ENCODE measurements at regions not wholly inside any gene's neighbourhood (a gene's known extent, or its start where the extent isn't known, plus 50 kb on each side); places are given as distances from the start of the nearest gene placed in this dataset.

DNA sequence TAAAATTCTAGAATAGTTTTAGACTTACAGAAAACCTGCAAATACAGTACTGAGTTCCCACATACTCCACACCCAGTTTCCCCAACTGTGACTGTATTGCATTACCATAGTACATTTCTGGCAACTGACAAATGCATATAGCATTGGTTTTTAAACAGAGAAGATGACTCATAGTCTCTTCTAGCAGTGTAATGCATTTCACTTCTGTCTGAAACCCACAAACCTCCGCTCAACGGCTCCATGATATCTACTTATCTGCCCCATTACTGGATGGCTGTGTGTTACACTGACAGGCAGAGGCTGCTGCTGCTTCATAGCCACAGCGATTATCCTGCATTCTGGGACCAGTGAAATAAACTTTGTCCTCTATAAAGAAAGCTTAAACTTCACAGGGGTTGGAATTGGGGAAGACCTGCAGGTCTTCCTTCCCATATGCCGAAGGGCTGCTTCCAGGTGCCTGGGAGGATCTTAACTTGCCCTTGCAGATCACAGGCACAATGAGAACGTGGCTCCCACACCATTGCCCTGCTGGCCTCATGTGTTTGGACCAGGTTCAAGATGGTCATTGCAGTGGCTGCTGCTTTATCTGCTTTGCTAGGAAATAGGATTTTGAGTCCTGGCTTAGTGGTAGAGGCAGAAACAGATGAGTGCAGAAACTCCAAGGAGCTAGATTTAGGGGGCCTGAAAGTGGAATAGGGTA lies 742.6 kb upstream of the HS6ST1 start:
- DNase-seq = no peak

DNA sequence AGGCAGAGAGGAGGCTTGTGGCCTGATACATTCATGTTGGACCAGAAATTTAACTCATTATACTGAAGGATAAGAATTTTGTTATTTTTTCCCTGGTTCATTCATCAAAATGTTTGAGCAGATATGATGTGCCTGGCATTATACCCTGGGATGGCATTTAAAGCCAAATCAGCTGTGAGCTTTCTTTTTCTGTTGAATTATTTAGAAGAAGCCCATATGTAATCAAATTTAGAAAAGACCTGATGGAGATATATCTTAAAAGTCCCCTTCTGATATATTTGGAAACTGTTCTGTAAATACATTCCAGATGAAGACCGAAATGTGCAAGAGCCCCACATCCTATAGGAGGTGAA lies 743.1 kb upstream of the HS6ST1 start:
- DNase-seq = no peak

GRCh38 chr2:129062146-129062912 lies 743.7 kb upstream of the HS6ST1 start:
- no peak for DNase-seq

DNA sequence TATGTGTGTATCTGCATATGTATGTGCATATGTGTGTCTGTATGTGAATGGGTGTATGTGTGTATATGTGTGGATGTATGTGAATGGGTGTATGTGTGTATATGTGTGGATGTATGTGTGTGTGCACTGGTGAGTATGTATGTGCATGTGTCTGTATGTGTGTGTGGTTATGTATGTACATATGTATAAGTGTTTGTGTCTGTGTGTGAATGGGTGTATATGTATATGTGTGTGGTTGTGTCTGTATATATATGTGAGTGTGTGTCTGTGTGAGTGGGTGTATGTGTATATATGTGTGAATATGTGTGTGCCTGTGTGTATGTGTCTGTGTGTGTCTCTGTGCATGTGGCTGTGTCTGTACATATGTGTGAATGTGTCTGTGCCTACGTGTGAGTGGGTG lies 748.4 kb upstream of the HS6ST1 start:
- DNase-seq = no peak

DNA sequence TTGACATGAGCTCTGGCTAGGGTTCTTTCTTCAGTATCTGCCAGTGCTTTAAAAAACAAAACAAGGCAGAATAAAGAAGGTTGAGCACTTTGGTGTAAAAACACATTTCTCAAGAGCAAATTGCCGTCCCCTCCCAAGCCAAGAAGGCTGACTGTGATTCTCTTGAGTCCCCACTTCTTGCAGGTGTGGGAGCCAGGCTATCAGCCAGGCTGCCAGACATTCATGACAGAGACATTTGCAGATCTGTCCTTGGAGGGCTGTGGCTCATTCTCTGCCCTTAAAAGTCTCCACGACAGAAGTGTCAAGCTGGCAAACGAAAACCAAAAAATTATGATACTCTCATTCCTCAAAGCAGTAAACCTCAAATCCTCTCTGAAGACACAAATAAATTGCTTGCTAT lies 749.3 kb upstream of the HS6ST1 start:
- no peak for DNase-seq

GRCh38 chr2:129068543-129068942 lies 749.9 kb upstream of the HS6ST1 start:
- no peak for DNase-seq

GRCh38 chr2:129069875-129070594 lies 751.4 kb upstream of the HS6ST1 start:
- no peak for DNase-seq

GRCh38 chr2:129070663-129071062 lies 752.0 kb upstream of the HS6ST1 start:
- no peak for DNase-seq

- no peak for DNase-seq
Measured at GRCh38 chr2:129071531-129071930, 752.9 kb upstream of the HS6ST1 start.

DNA sequence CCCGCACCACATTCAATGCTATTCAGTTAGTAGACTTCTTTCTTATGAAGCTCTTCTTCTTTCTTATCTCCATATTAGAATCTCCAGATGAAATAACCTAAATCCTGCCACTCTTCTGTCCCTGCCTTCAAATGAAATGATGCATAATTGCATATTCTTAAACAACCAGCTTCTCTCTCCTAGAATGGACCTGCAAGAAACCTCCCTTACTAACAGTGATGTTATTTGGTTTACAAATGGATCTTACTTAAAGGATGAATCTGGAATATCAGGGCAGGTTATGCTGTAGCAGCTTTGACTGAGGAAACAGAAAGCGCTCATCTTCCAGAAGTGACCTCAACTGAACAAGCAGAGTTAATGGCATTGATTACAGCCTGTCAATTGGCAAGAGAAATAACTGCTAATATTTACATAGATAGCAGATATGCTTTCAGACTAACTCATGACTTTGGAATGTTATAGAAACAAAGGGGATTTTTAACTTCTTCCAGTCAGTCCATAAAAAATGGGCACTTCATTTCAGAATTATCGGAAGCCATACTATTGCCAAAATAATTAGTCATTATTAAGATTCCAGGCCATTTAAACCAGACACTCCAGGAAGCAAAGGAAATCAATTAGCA lies 755.7 kb upstream of the HS6ST1 start:
- DNase-seq = no peak

DNA sequence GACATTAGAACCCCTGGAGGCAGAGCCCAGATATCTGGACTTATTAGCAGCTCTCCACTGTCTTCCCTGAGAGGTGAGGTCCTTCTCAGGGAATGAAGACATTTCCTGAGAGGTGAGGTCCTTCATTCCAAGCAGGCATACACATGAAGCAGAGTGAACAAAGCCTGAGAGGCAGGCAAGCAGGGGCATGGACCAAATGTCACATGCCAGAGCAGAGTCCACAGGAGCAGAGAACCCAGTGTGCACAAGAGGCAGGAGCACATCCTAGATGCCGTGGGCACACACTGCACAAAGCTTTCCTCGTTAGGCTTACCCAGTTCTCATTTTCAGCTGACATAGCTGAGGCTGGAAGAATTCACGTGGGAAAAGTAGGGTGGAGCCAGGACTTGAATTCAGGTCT lies 759.9 kb upstream of the HS6ST1 start:
- no peak for DNase-seq

DNA sequence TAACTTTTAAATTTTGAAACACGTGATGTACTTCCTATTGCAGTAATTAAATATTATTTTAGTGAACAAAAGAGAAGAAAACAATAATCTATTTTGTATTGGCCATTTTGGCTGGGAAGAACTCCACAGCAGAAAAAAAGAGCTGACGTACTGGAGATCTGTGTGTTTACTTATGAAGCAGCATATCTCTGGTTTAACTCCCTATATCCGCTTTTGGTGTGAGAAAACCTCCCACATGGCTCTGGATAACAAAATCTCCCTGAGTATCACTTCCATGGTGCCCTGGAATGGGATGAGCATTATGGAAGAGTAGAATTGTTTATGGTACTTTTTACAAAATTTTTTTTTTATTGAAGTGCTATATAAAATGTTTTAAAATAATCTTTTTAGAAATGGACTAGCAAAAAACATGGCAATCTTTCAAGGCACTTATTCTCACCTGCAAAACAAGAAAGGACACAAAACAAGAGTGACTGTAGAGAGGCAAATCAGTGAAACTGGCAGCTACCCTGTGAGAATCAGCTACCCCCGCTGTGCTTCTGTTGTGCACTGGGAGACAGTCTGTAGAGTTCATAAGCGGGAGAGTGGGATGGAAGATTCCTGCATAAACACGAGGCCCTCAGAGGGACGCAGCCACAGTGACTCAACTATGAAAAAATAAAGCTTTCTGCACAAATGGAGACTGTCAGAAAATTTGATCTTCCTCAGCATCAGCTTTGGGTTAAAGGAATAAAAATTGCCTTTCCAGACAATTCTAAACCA lies 762.2 kb upstream of the HS6ST1 start:
- no peak for DNase-seq

GRCh38 chr2:129085386-129085785 lies 766.7 kb upstream of the HS6ST1 start:
- no peak for DNase-seq

DNA sequence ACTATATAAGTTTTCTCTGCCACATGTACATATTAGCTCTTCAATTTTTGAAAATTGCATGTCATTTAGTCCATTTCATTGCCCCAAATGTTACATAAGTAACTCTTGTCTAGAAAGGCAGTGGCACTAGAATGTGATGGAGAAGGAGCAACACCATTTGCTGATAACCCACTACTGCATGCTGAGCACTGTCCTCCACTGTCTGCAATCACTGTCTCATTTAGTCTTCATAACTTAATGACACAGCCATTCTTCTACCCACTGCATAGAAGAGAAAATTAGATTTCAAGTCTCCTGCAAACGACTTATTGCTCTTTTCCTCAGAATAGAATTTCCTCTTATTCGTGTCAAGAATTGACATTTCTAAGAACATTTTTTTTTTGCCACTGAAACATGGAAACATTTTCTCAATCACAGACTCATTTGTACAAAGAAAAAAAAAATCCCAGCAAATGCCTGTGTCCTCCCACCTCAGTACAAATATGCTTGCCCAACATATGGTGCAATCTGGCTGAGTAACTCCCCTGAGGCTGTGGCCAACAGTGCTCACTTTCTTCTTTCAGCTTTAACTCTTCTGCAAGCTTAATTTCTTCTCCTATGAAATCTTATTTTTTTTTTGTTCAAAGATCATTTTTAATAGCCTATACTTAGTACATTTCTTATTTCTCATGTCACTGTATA lies 768.6 kb upstream of the HS6ST1 start:
- no peak for DNase-seq

GRCh38 chr2:129091620-129092019 lies 773.0 kb upstream of the HS6ST1 start:
- no peak for DNase-seq

DNA sequence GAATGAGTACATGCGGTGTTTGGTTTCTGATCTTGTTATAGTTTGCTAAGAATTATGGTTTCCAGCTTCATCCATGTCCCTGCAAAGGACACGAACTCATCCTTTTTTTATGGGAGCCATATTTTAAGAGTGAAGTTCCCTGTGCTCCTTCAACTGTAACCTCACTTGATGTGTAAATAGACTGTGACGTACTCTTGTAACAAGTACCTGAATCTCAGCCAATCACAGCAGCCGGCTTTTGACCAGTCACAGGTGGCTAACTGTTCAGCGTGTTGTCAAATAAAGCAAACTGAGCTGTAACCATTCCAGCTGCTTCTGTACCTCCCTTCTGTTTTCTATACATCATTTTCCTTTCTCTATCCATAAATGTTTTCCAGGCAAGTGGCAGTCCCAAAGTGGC lies 774.3 kb upstream of the HS6ST1 start:
- DNase-seq = no peak

DNA sequence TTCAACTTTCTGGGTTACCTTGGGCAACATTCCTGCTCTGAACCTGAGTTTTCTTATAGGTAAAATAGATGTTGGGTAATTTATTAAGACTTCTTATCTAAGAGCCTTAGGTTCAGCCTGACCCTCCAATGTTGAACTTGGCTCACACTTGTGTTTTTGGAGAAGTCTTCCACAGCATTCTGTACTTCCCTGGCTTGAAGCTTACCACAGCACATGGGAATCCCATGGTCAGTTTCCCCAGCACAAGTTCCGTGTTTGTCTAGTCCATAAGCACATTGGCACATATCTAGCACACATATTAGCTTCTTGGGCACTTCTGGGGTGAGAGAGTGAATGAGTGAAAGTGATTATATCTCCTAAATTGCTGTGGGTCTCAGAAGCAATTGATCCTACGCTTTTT lies 782.5 kb upstream of the HS6ST1 start:
- no peak for DNase-seq

- DNase-seq = no peak
Measured at GRCh38 chr2:129103936-129104878, 785.5 kb upstream of the HS6ST1 start.

- no peak for DNase-seq
Measured at GRCh38 chr2:129112181-129112580, 793.5 kb upstream of the HS6ST1 start.

DNA sequence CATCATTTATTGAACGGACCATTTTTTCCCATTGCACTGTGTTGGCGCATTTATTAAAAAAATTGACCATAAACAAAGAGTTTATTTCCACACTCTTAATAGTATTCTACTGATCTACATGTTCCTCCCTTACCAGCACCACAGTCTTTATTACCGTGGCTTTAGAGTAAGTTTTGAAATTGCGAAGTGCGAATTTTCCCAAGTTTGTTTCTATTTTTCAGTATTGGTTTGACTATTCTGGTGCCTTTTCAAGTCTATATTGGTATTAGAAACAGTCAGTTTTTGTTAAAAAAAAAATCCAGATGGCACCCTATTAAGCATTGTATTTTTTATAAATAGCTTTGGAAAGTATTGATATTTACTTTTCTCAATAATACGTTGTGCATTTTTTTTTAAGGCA lies 795.1 kb upstream of the HS6ST1 start:
- DNase-seq = no peak

- no peak for DNase-seq
Measured at GRCh38 chr2:129117434-129117833, 798.8 kb upstream of the HS6ST1 start.
